GM18511 (cell line): ENCODE measurements at regions not wholly inside any gene's neighbourhood (a gene's known extent, or its start where the extent isn't known, plus 50 kb on each side); places are given as distances from the start of the nearest gene placed in this dataset.

ENCODE experiments used
- ATAC-seq: cut with Tn5 transposase; IDR thresholded peaks from one replicate; pipeline ENCODE4 v1.9.1; 2021; ENCODE audit warnings: mild to moderate bottlenecking, moderate library complexity; ENCODE audit not compliant: unreplicated experiment

DNA sequence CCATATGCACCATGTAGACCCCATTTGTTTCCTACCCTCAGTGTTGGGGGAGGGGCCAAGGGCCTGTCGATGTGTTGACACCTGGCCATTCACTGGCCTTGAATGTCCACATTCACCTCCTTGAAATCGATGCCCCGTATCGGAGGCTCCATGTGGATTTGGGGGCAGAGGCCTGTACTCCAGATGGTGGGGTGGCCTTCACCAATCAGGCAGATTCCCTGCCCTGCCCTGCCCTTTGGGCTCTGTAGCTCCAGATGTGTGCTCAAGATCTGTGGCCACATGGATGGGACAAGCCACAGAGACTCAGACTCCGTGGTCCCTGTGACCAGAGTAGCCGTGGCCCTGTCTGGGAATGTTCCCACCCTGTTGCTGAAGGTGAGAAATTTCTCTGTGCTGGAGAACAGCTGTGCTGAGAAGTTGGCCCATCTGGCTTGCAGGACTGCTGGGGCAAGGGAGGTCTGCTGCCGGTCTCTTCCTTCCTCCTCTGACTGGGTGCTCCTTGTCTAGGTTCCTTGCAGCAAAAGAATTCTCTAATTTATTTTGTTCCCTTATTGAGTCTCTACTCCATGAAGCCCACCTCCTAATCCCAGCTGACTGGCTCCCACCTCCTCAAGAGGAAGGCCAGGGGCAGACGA is 221.3 kb downstream of the SEC14L1 start:
- ATAC-seq: no peak

DNA sequence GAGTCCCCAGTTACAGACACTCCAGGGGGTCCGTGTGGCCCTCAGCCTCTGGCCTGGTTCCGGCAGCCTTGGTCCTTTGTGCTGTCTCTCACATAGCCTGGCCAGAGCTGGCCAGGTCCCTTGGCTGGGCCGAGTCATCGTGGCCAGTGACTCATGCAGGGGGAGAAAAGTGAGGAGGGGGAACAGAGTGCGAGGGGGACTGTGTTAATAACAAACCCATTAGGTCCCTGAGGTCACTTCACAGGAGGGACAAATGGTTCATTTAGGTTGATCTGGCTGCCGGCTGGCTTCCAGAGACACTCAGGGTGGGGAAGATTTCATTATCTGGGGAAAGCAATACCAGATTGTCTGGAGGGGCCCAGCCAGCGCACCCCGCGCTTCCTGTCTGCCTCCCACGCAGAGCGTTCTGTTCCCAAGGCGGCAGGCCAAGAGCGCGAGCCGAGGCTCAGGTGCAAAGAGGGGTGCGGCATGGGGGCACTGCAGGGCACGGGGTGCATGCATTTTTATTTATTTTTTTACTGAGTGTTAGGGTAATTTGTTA is 223.1 kb downstream of the SEC14L1 start:
- no peak for ATAC-seq

DNA sequence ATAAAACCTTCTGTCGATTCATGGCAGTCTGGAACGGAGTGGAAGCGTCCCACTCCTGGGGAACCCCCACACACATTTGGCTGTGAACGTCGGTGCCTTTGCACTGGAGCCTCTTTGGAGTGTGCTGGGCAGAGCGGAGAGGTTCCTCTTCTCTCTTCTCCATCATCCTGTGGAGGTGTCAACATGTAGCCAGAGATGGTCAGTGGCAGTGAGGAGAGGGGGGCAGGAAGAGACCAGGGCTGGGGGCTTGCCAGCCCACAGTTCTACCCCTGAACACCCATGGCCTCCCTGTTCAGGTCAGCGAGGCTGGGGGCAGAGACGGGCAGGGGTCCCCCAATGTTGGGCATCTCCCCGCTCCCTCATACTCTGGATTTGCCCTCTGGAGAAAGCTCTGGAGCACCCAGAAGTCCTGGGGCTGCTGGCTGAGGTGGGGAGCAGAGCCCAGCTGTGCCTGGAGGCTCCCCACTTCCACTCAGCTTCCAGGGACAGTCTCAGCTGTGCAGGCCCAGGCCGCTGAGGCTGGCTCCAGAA is 223.7 kb downstream of the SEC14L1 start:
- ATAC-seq: no peak

DNA sequence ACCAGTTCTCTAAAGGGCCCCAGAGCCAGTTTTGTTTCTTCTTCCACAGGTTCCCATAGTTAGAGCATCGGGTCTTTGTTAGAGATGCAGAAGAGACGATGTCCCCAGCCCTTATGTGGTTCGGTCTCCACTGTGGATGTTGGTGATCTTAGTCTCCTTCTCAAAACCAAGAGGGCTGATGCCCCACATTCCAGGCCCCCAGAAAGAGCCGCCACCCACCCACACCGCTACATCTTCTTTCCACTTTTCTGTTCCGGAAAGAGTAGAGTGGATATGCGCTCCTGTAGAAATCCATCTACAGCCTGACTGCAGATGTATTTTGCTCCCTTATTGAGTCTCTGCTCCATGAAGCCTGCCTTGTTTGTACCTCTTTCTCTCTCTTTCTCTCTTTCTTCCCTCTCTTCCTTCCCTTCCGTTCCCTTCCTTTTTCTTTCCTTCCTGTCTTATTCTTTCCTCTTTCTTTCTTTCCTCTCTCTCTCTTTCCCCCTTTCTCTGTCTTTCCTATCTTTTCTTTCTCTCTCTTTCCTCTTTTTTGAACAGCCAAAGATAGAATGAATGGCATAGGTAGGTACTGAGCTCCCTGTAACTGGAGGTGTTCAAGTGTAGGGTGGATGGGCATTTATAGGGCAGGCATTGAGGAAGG is 224.3 kb downstream of the SEC14L1 start:
- no peak for ATAC-seq

DNA sequence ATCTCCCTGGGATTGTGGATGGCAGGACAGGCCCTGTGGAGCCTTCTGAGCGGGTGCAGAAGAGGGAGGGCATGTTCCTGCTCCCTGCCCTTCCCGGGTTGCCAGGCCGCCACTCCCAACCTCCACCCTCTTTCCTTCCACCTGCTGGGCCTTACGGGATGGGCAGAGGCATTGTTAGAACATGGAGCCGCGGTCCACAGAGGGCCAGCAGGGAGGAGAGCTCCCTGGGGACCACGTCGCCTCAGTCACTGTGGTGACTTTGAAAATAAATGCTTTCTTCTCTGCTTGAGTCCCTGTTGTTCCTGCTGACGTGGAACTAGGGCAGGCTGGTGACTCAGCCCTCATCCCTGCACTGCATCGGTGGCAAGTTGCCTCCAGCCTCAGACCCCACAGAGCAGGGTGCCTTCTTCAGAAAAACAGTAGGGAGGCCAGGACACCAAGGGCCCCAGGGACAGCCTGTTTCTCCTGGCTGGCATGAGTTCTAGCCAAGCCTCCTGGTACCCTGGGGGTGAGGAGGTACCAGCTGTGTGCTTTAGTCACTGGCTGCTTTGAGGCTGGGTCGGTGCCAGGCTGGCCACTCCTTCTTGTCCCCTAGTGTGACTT is 224.9 kb downstream of the SEC14L1 start:
- ATAC-seq: no peak

DNA sequence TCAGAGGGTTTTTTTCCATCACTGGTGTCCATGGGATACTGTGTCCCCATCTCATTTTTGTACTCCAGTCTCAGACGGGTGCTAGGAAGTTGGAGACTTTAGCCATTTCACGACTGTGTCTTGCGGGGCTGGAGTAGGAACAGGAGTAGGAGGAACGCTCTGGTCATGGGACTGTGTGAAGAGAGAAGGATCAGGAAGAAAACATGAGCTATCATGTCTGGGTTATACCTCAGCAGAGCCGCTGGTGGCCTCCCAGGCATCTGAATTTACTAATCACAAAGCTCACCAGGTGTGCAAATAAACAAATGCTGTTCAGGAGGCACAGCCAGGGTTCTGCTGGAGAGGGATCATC is 225.4 kb downstream of the SEC14L1 start:
- ATAC-seq: no peak

DNA sequence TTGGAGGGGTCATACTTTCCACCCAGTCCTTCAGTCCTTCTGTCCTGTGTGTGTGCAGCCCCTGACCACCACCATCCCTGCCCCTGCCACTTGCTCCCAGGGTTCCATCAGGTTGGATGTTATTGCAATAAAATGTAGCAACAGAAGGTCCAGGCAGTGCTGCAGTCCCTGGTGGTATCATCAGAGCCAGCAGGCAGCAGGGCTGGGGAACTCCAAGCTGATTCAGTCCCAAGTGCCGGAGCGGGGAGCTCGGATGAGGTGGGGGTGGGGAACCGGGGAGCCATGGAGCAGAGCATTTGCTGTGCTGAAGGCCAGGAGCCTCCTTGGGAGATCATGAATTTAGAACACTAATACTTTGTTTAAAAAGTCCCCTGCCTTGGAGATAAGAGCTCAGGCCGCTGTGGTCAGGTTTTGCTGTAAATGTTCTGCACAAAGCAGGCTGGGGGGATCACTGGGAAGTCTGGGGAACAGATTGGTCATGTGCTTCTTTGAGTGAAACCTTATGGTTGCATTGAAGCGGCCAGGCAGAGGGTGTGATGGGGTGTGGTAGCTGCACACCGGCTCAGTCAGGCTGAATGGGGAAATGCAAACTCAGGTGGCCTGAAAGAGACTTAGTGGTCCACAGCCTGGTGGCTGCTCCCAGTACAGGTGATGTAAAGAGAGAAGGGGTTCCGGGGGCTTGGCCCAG is 225.9 kb downstream of the SEC14L1 start:
- peak; percentile 54 for ATAC-seq

DNA sequence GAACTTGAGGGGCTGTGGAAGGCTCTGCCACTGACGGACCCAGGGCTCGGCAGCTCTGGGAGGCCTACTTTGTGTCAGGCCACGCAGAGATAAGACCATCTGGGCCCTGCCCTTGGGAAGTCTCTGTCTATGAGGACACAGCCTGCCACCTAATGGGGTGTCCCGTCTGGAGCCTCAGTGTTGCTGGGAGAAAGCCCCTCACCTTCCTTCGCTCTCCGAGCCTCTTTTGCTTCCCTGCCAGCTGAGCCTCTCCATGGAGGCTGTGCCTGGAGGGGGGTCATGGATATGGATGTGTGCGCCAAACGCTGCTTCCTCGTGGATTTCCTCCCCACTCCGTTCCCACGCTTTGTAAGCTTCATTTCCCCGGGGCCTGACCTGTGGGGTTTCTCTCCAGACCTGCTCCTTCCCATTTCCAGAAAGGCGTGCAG is 228.8 kb downstream of the SEC14L1 start:
- ATAC-seq: no peak

DNA sequence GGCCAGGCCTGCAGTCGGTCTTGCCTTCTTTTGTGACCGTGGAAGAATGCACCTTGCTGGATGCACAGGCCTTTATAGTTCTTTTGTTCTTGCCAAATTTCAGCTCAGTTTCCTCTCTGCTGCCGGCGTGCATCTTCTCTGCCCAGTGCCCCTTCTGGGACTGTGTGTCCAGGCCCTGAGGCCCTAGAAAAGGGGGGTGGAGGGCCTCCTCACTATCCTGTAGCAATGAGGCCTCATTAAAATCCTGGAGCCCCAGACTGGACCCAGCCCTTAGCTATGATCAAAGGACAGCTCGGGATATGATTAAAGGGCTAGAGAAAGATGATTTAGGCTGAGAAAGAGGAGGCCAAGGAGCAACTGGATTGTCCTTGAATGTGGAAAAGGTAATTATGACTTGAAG is 229.8 kb downstream of the SEC14L1 start:
- ATAC-seq: no peak

DNA sequence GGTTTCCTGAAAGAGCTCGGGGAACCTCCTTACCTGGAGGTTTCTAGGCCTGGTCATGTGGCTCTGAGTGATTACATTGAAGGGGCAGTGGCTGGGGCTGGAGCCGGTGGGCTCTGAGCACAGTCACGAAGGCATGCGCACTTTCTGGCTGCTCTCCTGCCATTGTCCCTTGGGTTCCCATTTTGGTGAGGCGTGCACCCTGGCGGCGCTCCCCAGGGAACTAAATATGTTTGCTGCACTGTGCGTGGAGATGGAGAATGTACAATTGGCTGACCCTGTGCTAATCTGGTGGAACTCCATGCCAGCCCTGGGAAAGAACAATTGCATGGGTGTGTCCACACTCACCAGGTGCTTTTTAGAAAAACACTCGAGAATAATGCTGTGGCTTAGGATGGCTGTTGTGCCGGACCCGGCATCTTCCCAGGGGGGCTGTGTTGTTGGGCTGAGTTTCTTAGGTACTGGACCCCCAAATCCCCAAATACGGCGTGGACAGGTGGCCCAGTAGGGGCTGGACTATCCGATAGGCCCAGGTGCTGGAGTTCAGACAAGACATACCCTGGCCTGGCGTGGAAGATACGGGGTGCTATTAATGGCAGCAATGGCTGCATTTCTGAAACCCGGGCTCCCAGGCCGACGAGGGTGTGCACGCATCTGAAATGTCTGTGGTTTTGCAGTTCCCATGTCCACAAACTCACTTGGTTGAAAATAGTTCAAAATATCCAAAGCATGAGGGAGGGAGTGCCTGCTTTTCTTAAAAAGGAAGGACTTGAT is 230.5 kb downstream of the SEC14L1 start:
- ATAC-seq: no peak

DNA sequence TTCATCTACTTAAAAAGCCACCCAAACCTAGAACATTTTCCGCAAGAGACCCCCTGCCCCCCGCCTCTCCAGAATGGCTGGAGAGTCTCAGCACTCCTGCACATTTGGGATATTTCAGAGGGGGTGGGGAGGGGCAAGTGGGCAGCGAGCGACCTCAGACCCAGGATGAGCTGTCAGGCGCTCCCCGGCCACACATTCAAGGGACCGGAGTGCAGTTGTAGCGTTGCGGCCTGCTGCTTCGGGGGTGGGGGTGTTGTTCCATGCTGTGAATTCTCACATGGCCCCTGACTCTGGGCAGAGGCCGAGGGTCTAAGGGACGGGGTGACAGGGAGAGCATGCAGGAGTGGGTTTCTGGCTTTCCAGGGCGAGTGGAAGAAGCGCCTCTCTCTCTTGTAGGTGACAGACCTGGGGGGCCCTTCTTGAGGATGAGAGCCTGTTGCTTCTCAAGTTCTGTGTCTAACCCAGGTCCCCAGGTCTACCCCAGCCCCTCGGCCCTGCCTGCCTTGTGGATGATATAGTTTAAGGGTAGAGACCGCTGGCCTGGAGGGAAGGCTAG is 231.2 kb downstream of the SEC14L1 start:
- ATAC-seq: no peak

DNA sequence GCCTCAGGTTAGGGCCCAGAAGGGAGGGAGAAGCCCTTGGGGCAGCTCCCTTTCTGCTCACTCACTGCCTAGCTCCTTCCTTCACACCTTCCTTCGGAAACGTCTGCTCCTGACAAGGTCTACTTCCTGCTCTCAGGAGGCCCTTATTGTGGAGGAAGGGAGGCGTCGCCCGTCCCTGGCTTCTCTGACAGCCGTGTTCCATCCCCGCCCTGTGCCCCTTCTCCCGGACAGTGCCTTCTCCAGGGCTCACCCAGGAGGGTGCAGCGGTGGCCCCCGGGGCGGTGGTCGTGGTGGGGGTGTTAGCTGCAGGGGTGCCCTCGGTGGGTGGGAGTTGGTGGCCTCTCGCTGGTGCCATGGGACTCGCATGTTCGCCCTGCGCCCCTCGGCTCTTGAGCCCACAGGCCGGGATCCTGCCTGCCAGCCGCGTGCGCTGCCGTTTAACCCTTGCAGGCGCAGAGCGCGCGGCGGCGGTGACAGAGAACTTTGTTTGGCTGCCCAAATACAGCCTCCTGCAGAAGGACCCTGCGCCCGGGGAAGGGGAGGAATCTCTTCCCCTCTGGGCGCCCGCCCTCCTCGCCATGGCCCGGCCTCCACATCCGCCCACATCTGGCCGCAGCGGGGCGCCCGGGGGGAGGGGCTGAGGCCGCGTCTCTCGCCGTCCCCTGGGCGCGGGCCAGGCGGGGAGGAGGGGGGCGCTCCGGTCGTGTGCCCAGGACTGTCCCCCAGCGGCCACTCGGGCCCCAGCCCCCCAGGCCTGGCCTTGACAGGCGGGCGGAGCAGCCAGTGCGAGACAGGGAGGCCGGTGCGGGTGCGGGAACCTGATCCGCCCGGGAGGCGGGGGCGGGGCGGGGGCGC is 231.9 kb downstream of the SEC14L1 start:
- peak; percentile 67 for ATAC-seq

DNA sequence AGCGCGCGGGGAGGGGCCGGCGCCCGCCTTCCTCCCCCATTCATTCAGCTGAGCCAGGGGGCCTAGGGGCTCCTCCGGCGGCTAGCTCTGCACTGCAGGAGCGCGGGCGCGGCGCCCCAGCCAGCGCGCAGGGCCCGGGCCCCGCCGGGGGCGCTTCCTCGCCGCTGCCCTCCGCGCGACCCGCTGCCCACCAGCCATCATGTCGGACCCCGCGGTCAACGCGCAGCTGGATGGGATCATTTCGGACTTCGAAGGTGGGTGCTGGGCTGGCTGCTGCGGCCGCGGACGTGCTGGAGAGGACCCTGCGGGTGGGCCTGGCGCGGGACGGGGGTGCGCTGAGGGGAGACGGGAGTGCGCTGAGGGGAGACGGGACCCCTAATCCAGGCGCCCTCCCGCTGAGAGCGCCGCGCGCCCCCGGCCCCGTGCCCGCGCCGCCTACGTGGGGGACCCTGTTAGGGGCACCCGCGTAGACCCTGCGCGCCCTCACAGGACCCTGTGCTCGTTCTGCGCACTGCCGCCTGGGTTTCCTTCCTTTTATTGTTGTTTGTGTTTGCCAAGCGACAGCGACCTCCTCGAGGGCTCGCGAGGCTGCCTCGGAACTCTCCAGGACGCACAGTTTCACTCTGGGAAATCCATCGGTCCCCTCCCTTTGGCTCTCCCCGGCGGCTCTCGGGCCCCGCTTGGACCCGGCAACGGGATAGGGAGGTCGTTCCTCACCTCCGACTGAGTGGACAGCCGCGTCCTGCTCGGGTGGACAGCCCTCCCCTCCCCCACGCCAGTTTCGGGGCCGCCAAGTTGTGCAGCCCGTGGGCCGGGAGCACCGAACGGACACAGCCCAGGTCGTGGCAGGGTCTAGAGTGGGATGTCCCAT is 232.8 kb downstream of the SEC14L1 start:
- peak; percentile 11 for ATAC-seq

DNA sequence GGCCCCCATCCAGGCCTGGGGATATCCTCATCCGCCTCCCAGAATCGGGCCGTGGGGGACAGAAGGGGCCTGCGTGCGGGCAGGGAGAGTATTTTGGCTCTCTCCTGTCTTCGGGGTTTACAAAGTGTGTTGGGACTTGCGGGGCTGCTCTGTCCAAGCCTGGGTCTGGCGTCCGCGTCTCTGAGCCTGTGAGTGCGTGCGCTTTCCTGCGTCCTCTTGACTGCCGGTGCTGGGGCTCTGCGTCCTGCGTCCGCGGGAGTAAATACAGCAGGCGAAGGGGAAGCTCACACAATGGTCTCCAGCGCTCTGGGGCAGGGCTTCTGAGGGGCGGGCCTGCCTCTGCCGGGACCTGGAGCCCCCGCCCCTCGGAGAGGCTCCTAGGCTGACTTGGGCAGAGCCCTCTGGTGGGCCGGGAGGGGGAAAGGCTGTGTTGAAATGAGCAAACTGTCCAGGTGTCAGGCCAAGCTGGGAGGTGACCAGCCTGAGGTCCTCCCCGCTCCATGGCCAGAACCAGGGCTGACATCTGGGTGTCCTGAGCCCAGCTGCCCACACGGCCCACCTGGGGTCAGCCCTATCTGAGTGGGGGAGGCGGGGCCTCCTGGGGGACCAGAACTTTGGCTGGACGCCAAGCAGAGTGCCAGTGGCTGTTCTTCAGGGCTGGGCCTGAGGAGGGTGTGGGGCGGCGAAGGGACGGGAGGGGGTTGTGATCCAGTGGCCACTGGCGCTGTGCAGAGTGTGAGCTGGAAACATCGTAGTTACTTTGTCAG is 233.6 kb downstream of the SEC14L1 start:
- ATAC-seq: peak; percentile 52

DNA sequence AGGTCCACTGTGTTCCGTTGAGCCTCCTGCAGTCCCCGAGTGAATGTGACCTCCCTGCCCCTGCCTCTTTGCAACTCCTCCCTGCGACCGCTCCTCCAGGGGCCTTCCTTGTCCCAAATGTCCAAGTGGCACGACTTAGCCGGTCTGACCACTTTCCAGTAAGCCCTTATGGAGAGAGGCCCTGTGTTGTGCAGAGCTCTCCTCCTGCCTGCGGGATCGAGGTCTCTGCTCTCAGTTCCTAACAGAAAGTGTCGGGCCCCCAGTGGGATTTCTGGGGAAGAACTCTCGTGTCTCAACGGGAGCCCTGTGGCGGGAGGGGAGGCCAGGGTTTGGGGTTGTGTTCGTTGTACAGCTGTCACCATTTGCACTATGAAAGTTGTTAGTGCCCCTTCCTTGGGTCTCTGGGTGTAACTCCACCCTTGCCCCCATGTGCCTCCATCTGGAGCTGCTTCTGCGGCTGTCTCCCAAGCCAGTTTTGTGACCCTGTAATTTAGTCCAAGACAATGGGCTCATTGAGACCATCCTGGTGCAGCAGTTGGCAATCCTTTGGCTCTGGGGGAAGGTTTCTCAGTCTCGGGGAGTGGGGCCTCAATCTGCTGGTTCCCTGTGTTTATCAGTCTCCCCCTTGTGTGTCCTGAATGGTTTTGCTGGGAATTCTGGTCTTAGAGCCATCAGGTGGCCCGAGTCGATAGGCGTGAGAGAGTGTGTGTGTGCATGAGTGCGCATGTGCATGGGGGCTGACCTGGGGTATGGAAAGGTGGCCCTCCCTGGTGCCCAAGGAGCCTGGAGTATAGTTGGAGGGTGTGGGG is 234.5 kb downstream of the SEC14L1 start:
- ATAC-seq: no peak

DNA sequence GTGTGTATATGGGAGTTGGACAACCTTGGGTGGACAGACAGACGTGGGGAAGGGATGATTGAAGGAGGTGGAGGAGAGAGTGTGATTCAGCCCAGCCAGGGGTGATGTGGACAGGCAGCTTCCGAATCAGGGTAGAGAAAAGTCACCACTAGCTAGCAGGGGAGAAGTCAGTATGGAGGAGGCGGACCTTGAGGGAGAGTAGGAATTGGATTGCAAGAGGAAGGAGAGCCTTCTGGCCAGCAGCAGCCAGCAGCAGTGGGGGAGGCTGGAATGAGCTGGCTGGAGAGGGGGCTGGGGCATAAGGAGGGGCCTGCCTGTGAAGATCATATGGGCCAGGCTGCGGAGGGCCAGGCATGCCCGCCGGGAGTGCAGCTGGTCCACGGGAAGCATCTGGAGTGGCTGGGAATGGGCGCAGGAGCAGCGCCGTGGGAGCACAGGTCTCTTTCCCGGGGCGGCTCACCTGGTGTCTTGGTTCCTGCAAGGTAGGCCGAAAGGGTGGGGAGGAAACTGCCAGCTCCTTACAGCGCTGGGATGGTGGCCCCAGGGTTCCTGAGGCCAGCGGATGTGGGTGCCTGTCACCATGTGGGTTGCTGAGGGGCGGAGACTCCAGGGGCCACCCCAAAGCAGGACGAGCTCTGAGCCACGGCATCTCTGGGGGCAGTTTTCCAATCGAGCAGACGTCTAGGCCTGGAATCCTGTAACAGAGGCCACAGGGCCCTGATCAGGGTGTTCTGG is 235.3 kb downstream of the SEC14L1 start:
- no peak for ATAC-seq
